Femur (tissue), 1 donor: ENCODE measurements at regions not wholly inside any gene's neighbourhood (a gene's known extent, or its start where the extent isn't known, plus 50 kb on each side); places are given as distances from the start of the nearest gene placed in this dataset.
"Not testable (repeated sequence)": the region's sequence is repeated elsewhere in the genome, so short reads cannot be mapped to it uniquely, and the experiment has no call there.

ENCODE experiments used
- DNase-seq: peaks from one replicate; pipeline ENCODE4 v3.0.0-alpha.2; 2017

DNA sequence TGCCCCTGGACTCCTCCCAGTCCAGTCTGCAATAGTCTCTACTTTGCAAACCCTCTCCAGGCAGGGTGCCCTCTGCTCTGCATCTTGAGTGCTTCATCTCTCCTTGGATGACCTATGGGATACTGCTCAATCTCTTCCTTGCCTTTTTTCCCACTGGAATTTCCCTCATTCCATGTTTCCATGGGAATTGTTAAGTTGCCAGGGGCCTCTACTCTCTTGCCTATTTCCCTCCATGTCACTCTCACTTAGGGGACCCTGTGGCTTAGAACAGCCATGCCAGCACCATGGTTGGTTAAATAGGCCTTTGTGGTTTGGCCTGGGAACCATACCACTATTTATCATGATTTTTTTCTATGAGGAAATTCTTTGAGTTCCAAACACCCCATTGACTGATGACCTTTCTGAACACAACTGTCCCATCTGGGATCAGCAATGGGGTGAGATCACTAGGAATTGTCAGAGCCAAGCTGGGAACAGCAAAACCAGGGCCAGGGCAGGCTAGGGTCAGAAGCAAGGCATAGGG is 91.4 kb upstream of the RBMS1 start:
- no peak for DNase-seq

DNA sequence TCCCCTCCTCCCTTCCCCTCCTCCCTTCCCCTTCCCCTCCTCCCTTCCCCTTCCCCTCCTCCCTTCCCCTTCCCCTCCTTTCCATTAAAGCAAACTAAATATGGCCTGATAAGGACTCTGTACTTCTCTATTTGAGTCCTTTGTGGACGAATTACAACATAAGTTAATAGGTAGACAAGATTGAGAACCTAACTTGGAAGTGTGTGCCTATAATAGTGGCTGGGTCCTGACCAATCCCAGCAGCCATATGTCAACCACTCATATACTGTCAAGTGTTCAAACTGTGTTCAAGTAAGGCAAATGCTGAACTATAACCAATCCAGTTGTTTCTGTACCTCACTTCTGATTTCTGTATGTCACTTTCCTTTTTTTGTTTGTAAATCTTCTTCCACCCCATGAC is 97.1 kb upstream of the RBMS1 start:
- no peak for DNase-seq

DNA sequence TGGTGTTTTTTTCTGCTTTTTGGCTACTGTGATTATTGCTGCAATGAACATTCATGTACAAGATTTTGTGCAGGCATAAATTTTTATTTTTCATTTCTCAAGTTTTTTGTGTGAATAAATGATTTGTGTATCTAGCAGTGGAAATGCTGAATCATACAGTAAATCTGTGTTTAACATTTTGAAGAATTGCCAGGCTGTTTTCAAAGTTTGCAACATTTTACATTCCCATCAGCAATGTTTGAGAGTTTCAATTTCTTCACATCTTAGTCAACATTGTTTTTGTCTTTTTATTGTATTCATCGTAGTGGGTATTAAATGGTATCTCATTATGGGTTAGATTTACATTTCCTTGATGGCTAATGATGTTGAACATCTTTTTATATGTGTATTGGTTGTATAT is 98.8 kb upstream of the RBMS1 start:
- DNase-seq = no peak

GRCh38 chr2:160592993-160593392 is 99.4 kb upstream of the RBMS1 start:
- DNase-seq = no peak

DNA sequence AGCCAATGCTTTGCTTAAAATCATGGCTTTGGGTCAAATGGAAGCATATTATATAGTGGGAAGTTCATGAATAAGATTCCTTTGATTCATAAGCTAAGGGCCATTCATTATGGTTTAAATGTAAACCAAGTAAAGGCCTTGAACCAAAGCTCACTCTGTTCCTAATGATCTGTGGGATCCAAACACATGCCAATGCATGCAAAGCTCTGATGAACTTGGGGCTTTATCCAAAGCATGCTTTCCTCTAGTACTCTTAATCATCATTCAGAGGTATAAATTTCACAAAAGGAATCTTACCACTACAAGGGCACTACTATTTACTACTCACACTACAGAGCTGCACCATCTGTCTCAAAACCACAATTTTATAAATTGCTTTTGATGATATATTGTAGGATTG is 102.8 kb upstream of the RBMS1 start:
- DNase-seq = no peak

DNA sequence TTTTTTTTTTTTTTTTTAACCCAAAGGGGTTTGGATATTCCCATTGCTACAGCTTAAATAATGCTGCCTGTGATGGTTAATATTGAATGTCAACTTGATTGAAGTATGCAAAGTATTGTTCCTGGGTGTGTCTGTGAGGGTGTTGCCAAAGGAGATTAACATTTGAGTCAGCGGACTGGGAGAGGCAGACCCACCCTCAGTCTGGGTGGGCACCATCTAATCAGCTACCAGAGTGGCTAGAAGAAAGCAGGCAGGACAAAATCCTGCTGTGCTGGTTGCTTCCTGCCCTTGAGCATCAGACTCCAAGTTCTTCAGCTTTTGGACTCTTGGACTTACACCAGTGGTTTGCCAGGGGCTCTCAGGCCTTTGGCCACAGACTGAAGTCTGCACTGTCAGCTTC is 106.8 kb upstream of the RBMS1 start:
- not testable (repeated sequence) for DNase-seq

GRCh38 chr2:160602073-160602472 is 108.5 kb upstream of the RBMS1 start:
- no peak for DNase-seq

DNA sequence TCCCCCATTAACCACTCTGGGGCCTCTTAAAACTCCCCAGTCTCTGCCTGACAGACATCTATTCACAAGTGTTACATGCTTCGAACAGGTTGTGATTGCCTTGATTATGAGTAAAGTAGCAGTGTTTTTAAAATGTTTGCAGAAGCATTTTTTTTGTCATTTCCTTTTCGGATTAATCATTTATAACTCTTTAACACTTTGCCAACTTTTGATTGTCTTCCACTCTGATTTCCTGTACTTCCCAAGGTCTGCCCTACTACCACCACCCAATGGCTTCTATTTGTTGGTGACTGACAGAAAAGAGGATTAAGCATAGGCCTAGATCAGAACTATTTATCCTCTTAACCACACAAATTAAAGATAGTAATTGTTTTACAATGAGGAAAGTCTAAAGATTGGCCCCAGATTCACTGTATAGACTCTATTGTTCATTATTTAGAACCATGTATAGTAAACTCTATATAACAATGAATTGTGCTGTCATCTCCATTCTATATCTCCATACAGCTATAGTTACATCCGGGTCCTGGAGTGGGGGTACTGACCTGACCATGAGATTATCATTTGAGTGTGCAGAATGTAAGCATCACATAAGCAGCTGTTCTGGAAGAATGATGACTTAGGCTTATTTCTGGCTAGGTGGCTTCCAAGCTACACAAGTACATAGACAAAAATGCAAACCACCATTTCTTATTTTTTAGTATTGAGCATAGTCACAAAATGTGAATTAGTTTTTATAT is 110.3 kb upstream of the RBMS1 start:
- no peak for DNase-seq

GRCh38 chr2:160606341-160606740 is 112.7 kb upstream of the RBMS1 start:
- no peak for DNase-seq

DNA sequence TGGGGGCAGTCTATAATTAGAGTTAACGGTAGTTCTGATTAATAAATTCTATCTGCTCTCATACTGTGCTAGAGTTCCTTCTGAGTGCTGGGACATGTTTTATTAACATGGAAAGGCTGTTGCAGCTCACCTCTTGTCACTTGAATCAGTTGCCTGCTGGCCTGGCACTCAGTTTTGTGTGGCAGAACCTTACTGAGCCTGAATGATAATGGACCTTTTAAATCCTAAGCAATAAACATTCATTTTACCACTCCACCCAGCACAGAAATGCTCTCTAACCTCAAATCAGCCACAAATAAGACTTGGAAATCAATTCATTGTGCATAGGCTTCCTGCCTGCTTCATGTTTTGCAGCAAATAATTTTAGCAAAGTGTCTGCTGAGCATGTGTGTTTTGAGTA is 115.0 kb upstream of the RBMS1 start:
- DNase-seq = no peak

DNA sequence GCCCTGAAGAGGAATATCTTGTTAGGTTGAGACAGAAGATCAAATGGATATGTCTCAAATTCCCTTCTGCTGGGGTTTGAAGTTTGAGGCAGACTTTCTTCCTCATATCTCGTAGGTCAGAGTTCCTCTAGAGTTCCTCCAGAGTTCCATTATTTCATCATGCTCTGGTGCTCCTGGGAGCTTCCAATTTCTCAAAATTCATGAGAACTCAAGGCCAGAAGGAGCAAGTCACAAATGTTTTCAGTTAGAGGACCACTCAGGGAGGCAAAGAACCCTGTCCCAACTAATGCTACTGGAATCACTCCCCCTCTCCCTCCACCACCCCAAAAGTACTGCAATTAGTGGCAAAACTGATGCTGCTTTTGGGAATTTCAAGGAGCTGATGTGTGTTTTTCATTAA is 115.7 kb upstream of the RBMS1 start:
- no peak for DNase-seq

DNA sequence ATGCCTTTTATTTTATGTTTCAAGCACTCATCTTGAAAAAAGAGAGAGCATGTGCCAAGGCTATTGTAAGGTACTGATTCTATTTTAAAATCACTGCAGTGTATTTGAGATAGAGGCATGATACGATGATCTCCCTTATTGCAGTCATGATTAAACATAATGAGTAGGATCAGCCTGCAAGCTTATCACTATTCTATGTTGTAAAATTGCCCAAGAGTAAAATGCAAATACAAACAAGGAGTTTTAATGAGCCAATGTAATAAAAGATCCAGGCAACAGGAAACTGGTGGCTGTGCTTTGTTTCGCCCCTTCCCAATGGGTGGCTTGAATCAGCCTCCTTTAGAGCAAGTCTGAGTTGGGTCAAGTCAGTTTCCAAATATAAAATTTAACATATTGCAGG is 116.4 kb upstream of the RBMS1 start:
- no peak for DNase-seq

- DNase-seq = no peak
Observed at GRCh38 chr2:160612266-160612856, 118.8 kb upstream of the RBMS1 start.

GRCh38 chr2:160613466-160614153 is 120.0 kb upstream of the RBMS1 start:
- no peak for DNase-seq

DNA sequence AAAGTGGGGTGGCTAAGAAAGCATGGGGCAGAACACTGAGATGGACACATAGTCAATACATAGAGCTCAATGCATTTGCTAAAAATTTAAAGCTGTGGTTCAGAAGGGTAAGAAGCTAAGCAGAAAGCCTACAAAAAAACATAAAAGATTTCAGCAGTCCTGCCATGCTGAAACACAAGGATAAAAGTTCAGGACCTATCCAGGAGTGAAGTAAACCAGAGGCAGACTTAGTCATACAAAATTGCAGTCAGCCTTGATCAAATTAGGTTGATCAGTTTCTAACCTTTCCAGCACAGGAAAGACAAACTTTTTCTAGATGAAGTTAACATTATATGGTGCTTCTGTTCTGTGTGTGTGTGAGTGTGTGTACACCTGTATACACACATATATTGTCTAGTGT is 120.8 kb upstream of the RBMS1 start:
- DNase-seq = no peak

DNA sequence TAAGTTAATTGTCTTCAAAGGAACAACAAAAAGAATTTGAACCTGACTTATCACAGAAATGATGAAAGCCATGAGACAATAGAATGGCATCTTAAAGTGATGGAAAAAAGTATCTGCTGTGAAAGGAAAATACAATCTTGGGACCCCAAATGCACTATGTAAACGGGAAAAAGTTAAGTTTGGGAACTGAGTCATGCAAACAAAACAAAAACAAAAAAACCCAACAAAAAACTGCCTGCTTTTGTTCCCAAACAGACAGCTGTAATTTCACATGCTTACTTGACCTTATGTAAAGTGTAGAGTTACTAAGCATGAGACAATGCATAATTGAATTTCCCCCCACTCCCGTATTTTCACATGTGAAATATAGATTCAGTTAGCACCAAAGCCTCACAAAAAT is 122.1 kb upstream of the RBMS1 start:
- DNase-seq = no peak

- no peak for DNase-seq
Observed at GRCh38 chr2:160616149-160616548, 122.5 kb upstream of the RBMS1 start.

GRCh38 chr2:160621748-160622147 is 128.1 kb upstream of the RBMS1 start:
- DNase-seq = no peak

- not testable (repeated sequence) for DNase-seq
Observed at GRCh38 chr2:160628020-160628637, 134.5 kb upstream of the RBMS1 start.

DNA sequence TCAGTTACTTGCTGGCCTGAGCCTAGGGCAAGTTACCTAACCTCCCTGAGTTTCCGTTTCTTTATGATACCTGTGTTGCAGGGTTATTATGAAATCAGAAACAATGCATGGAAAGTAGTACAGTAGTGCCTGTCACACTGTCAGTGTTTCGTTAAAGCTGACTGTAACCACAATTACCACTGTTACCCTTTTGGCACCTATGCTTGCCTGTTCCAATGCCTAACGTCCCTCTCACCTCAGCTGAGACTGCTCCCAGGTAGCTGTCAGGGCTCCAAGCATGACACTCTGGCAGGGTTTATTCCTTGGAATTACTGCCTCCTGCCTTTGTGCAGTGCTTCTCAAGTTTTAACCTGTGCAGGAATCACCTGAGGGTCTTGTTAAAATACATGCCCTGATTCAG is 135.2 kb upstream of the RBMS1 start:
- DNase-seq = no peak

- DNase-seq = peak; percentile 70
Observed at GRCh38 chr2:160630801-160631590, 137.4 kb upstream of the RBMS1 start.

DNA sequence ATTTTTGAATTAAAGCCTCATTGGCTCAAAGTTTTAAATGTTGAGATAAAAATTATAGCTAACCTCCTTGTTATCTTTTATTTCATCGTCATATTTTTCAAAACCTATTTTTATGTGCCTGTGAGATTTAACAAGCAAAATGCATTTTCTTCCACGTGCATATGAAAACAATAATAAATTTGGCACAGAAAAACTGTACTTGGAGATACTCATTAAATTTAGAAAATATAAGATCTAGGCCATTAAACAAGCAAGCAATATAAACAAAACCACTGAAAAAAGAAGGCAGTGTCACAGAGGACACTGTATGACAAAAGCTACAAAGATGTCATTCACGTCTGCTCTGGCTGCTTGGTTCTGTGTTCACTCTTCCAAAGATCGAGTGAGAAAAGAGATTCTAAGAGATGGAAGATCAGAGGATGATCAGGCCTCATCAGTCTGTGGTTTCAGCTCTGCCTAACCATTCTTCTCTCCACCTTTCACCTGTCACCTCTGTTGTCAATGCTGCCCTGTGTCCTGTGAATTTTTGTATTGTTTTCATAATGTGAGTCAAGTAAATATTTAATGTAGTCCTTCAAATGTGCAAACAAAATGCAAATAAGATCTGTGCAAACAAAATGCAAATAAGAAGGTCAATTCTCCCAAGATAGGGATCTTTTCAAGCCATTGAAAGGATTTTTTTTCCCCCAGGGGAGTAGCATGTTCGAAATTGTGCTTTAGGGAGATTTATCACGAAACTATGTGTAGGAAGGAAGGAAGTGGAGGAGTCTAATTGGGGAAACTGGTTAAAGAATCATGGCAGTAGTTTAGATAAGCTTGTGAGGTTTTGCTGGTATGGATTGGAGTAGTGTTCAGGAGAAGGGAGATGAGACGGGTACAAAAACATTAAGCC is 138.7 kb upstream of the RBMS1 start:
- DNase-seq = no peak
